MV-4-11 (cell line): ENCODE measurements at regions not wholly inside any gene's neighbourhood (a gene's known extent, or its start where the extent isn't known, plus 50 kb on each side); places are given as distances from the start of the nearest gene placed in this dataset.
A peak's percentile ranks its signal among the peaks of the same experiment; 100 is the strongest.

ENCODE experiments used
- DNase-seq: peaks from one replicate; lab custom pipeline; 2025; lab: John Stamatoyannopoulos, UW

- no peak for DNase-seq
These were observed 240.7 kb upstream of the C1orf174 start for GRCh38 chr1:4140821-4141220.

- DNase-seq = no peak
These were observed 244.4 kb upstream of the C1orf174 start for GRCh38 chr1:4144349-4144971.

GRCh38 chr1:4146101-4146500 is 246.0 kb upstream of the C1orf174 start:
- no peak for DNase-seq

GRCh38 chr1:4146614-4147013 is 246.5 kb upstream of the C1orf174 start:
- DNase-seq = no peak

GRCh38 chr1:4147509-4147908 is 247.4 kb upstream of the C1orf174 start:
- no peak for DNase-seq

- no peak for DNase-seq
These were observed 249.2 kb upstream of the C1orf174 start for GRCh38 chr1:4149281-4149680.

- no peak for DNase-seq
These were observed 249.8 kb upstream of the C1orf174 start for GRCh38 chr1:4149831-4150230.

- no peak for DNase-seq
These were observed 250.2 kb upstream of the C1orf174 start for GRCh38 chr1:4150262-4150661.

GRCh38 chr1:4152266-4152665 is 252.2 kb upstream of the C1orf174 start:
- no peak for DNase-seq

- DNase-seq = no peak
These were observed 253.5 kb upstream of the C1orf174 start for GRCh38 chr1:4153571-4153970.

- DNase-seq = no peak
These were observed 256.3 kb upstream of the C1orf174 start for GRCh38 chr1:4156241-4156973.

- DNase-seq = no peak
These were observed 260.1 kb upstream of the C1orf174 start for GRCh38 chr1:4160181-4160580.

GRCh38 chr1:4161366-4162006 is 261.4 kb upstream of the C1orf174 start:
- DNase-seq = no peak

- DNase-seq = no peak
These were observed 264.9 kb upstream of the C1orf174 start for GRCh38 chr1:4164965-4165364.

- no peak for DNase-seq
These were observed 265.7 kb upstream of the C1orf174 start for GRCh38 chr1:4165686-4166300.

GRCh38 chr1:4166713-4167112 is 266.6 kb upstream of the C1orf174 start:
- DNase-seq = no peak

GRCh38 chr1:4169991-4170390 is 269.9 kb upstream of the C1orf174 start:
- DNase-seq = no peak

GRCh38 chr1:4170548-4171340 is 270.7 kb upstream of the C1orf174 start:
- peak; percentile 14 for DNase-seq

GRCh38 chr1:4171480-4172450 is 271.7 kb upstream of the C1orf174 start:
- no peak for DNase-seq

- peak; percentile 3 for DNase-seq
These were observed 272.9 kb upstream of the C1orf174 start for GRCh38 chr1:4172644-4173599.
